GM19455 (cell line): ENCODE measurements at regions not wholly inside any gene's neighbourhood (a gene's known extent, or its start where the extent isn't known, plus 50 kb on each side); places are given as distances from the start of the nearest gene placed in this dataset.
A peak's percentile ranks its signal among the peaks of the same experiment; 100 is the strongest.

Source experiments
- ATAC-seq: cut with Tn5 transposase; IDR thresholded peaks from one replicate; pipeline ENCODE4 v1.9.1; 2021; ENCODE audit not compliant: unreplicated experiment

- no peak for ATAC-seq
Measured at GRCh38 chr10:20998036-20998435, 100.9 kb upstream of the NEBL start.

- ATAC-seq = no peak
Measured at GRCh38 chr10:20995123-20995987, 98.2 kb upstream of the NEBL start.

- no peak for ATAC-seq
Measured at GRCh38 chr10:20993830-20994527, 96.9 kb upstream of the NEBL start.

GRCh38 chr10:20993389-20993788 is 96.3 kb upstream of the NEBL start:
- ATAC-seq = no peak

- ATAC-seq = no peak
Measured at GRCh38 chr10:20991526-20991925, 94.4 kb upstream of the NEBL start.

- ATAC-seq = no peak
Measured at GRCh38 chr10:20990604-20991003, 93.5 kb upstream of the NEBL start.

GRCh38 chr10:20988357-20988983 is 91.4 kb upstream of the NEBL start:
- no peak for ATAC-seq

GRCh38 chr10:20986049-20986448 is 88.9 kb upstream of the NEBL start:
- ATAC-seq = no peak

GRCh38 chr10:20984662-20985061 is 87.6 kb upstream of the NEBL start:
- no peak for ATAC-seq

GRCh38 chr10:20981419-20981953 is 84.4 kb upstream of the NEBL start:
- ATAC-seq = no peak

- no peak for ATAC-seq
Measured at GRCh38 chr10:20978617-20979016, 81.5 kb upstream of the NEBL start.

- ATAC-seq = no peak
Measured at GRCh38 chr10:20977300-20977699, 80.2 kb upstream of the NEBL start.

- no peak for ATAC-seq
Measured at GRCh38 chr10:20976891-20977290, 79.8 kb upstream of the NEBL start.

- no peak for ATAC-seq
Measured at GRCh38 chr10:20976390-20976789, 79.3 kb upstream of the NEBL start.

GRCh38 chr10:20975236-20975635 is 78.1 kb upstream of the NEBL start:
- no peak for ATAC-seq

GRCh38 chr10:20972925-20973324 is 75.8 kb upstream of the NEBL start:
- ATAC-seq = no peak

GRCh38 chr10:20971901-20972300 is 74.8 kb upstream of the NEBL start:
- no peak for ATAC-seq

- ATAC-seq = peak; percentile 92
Measured at GRCh38 chr10:20970708-20971107, 73.6 kb upstream of the NEBL start.

- ATAC-seq = no peak
Measured at GRCh38 chr10:20970044-20970443, 72.9 kb upstream of the NEBL start.

GRCh38 chr10:20966426-20966825 is 69.3 kb upstream of the NEBL start:
- no peak for ATAC-seq

GRCh38 chr10:20963721-20964595 is 66.8 kb upstream of the NEBL start:
- ATAC-seq = no peak
